GM12865 (cell line): ENCODE measurements at regions not wholly inside any gene's neighbourhood (a gene's known extent, or its start where the extent isn't known, plus 50 kb on each side); places are given as distances from the start of the nearest gene placed in this dataset.

Source experiments
- DNase-seq: peaks from one replicate; pipeline ENCODE4 v3.0.0; 2010; ENCODE audit warnings: low read depth
- H3K4me3 ChIP-seq: 2 replicates; pipeline ENCODE4 v1.5.1; 2011; ENCODE audit warnings: mild to moderate bottlenecking, low read depth, low read length, control low read depth
- TF ChIP-seq, protein P1 (sequence below): IDR thresholded peaks from 2 replicates; pipeline ENCODE4 v1.5.1; 2011; ENCODE audit warnings: low read length, control low read depth, low read depth, inconsistent platforms; ENCODE audit not compliant: insufficient read depth; ENCODE audit errors: missing control alignments

DNA sequence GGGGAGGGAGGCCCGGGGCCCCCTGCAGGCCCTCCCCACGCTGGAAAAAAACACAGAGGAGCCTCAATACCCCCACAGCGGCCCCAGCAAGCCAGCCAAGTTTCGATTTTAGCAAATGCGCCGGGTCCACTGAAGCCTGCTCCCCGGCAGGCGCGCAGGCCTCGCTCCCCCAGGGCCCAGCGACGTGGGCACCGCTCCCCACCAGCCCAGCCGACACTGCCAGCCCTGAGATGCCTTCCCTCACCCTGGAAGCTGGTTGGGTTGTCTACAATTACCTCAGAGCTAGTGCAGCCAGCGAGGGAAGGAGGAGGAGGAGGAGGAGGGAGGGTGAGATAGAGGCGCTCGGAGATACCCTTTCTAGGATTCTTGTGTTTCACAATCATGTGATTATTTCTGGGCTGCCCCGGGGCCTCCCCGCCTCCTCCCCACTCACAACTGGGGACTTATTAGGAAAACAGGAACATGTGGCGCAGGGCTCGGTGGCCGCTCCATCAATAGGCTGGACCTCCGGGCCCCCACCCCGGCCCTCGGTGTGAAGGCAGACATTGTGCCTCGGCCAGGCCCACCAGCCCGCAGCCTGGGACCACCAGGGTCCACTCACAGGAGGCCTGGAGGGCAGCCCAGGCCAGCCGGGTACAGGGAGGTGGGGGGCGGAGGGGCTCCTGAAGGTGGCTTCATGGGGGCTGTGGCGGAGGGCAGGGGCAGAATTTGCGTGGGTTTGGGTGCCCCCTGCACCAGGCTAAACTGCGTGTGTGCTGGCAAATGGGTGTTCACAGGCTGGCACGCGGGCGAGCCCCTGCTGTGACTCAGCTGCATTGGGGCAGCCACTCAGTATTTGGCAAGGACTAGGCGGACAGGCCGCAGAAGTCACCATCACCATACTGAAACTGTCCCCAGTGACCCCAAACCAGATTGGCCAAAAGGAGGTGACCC is 109.9 kb downstream of the NCOR2 start:
- peak; percentile 68 for DNase-seq
- TF ChIP-seq, protein P1, sequence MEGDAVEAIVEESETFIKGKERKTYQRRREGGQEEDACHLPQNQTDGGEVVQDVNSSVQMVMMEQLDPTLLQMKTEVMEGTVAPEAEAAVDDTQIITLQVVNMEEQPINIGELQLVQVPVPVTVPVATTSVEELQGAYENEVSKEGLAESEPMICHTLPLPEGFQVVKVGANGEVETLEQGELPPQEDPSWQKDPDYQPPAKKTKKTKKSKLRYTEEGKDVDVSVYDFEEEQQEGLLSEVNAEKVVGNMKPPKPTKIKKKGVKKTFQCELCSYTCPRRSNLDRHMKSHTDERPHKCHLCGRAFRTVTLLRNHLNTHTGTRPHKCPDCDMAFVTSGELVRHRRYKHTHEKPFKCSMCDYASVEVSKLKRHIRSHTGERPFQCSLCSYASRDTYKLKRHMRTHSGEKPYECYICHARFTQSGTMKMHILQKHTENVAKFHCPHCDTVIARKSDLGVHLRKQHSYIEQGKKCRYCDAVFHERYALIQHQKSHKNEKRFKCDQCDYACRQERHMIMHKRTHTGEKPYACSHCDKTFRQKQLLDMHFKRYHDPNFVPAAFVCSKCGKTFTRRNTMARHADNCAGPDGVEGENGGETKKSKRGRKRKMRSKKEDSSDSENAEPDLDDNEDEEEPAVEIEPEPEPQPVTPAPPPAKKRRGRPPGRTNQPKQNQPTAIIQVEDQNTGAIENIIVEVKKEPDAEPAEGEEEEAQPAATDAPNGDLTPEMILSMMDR, result no peak
- H3K4me3 ChIP-seq, result peak overlapping the region; percentile 65

DNA sequence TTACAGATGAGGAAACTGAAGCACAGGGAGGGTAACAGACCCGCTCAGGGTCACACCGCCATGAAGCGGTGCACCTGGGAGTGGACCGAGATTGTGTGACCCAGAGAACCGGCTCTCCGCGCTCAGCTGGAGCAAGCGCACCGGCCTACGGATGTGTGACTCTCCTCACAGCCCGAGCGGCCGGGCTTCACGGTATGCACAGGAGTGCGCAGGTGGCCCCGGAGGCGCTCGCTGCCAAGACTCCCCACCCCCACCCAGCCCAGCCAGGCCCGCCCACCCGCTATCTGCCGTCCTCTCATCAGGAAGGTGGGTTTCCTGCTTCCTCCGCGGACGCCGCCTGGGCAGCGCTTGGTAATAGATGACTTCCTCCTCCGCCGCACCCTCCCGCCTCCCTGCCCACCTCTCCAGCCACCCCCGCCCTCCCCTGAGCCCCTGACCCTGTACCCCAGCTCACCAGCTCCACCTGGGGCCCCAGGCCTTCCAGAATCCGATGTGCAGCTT is 110.7 kb downstream of the NCOR2 start:
- TF ChIP-seq, protein P1, result no peak
- peak overlapping the region; percentile 65 for H3K4me3 ChIP-seq
- peak; percentile 84 for DNase-seq

DNA sequence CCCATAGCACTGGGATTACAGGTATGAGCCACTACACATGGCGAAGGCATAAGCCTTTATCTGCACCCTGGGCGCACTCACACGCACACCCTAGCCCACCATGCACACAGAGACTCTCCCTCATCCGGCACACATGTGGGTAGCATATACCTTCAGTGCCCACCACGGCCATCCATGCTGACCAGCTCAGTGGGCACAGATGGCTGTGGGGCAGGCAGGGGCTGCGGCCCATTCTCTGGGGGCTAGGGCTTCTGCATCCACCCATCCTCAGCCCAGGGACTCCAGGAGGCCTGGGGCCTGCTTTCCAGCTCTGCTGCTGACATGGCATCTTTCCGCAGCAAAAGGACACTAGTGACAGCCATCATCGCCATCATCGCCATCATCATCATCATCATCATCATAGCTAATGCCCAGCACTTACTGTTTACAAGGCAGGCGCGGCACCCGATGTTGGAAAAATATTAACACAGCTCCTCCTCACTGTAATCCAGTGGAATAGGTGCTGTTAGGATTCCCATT is 111.2 kb downstream of the NCOR2 start:
- no peak for DNase-seq
- TF ChIP-seq, protein P1, result no peak
- H3K4me3 ChIP-seq, result peak overlapping the region; percentile 65

DNA sequence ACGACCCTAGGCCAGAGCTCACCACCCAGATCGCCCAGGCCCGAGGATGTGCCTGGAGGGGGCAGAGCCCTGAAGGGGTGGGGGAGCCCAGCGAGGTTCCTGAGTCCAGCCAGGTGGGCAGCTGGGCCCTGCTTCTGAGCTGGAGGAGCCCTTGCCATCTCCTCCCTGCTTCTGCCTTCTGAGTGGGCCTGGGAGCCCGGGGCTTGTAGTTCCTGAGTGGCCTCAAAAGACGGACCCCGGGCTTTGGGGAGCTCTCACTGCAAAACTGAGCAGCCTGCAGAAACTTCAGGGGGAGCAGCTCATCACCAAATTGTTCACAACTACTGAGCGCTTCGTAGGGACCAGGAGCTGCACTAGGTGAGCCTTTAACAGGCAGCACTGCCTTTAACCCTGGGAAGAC is 112.1 kb downstream of the NCOR2 start:
- no peak overlapping the region for H3K4me3 ChIP-seq
- no peak for DNase-seq
- TF ChIP-seq, protein P1, result no peak

DNA sequence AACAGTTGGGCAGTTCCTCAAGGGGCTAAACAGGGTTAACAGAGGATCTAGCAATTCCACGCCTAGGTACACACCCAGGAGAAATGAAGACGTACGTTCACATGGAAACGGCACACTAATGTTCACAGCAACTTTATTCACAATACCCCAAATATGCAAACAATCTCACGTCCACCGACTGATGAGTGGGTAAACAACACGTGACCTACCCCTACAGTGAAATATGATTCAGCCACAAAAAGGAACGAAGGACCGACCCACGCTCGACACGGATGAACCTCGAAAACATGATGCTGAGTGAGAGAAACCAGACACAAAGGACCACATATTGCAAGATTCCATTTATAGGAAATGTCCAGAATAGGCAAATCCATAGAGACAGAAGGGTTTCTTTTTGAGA is 112.7 kb downstream of the NCOR2 start:
- TF ChIP-seq, protein P1, result no peak
- DNase-seq, result peak; percentile 54
- peak overlapping the region; percentile 54 for H3K4me3 ChIP-seq

DNA sequence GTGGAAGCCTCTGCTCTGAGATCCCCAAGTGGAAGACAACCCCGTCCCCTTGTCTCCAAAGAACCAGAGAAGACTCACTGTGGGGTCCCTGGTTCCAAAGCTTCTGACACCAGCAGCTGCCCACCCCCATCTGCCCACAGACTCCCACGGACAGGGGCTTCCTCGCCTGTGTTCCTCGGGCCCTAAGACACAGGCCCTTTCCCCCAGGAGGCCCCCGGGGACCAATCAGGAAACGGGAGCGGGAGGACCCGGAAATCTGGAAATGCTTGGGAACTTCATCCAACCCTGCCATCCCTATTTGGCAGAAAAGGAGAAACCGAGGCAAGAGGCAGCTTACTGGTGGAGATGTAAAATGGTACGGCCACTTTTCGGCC is 113.1 kb downstream of the NCOR2 start:
- peak overlapping the region; percentile 54 for H3K4me3 ChIP-seq
- TF ChIP-seq, protein P1, result no peak

More for the DNA sequence above, 113.1 kb downstream of the NCOR2 start:
- no peak for DNase-seq
